Progenitor cell of endocrine pancreas (in vitro differentiated cells): ENCODE measurements at regions not wholly inside any gene's neighbourhood (a gene's known extent, or its start where the extent isn't known, plus 50 kb on each side); places are given as distances from the start of the nearest gene placed in this dataset.

Source experiments
- DNase-seq: peaks from one replicate; pipeline ENCODE4 v3.0.0; 2021; ENCODE audit warnings: low spot score; ENCODE audit not compliant: unreplicated experiment
- H3K27ac Mint-ChIP-seq: 2 replicates; pipeline ENCODE4 v1.8.0; 2021; ENCODE audit warnings: mild to moderate bottlenecking, moderate library complexity, mixed read lengths
- H3K27me3 Mint-ChIP-seq: 2 replicates; pipeline ENCODE4 v1.8.0; 2021; ENCODE audit warnings: mixed read lengths
- H3K36me3 Mint-ChIP-seq: 2 replicates; pipeline ENCODE4 v1.8.0; 2022; ENCODE audit warnings: mixed read lengths; ENCODE audit not compliant: insufficient read depth
- H3K4me1 Mint-ChIP-seq: 2 replicates; pipeline ENCODE4 v1.8.0; 2021; ENCODE audit warnings: low read depth, mixed read lengths
- H3K4me3 Mint-ChIP-seq: 2 replicates; pipeline ENCODE4 v1.8.0; 2021; ENCODE audit warnings: low read depth, mild to moderate bottlenecking, moderate library complexity, mixed read lengths
- H3K9me3 Mint-ChIP-seq: 2 replicates; pipeline ENCODE4 v1.8.0; 2021; ENCODE audit warnings: low read depth, mixed read lengths
- TF ChIP-seq, protein P1 (sequence below): fragments of 200-600 bp; sonication (generic); IDR thresholded peaks from one replicate; pipeline ENCODE4 v1.5.0; 2021; ENCODE audit warnings: antibody characterized with exemption, mild to moderate bottlenecking; ENCODE audit not compliant: unreplicated experiment

DNA sequence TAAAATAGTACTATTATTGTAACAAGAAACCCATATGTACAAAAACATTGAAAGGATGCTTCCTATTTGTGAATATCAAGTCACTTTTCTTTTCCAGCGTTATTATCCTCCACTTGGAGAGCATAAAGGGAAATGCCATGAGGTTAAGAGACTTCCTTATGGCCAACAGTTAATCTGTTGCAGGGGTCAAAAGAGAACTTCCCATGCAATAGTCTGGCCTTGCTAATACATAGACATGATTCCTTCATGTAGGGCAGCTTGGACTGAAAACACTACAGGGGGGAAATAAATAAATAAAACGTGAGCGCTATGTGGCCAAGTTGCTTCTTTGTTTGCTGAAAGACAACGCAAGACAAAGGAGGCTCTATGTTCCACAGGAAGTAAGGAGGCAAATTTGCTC is 269.1 kb upstream of the EDNRB start:
- H3K9me3 Mint-ChIP-seq, result no peaks in the 10 kb centered on the region
- H3K4me3 Mint-ChIP-seq, result no peak overlapping the region
- no peaks in the 10 kb centered on the region for H3K36me3 Mint-ChIP-seq
- TF ChIP-seq, protein P1, sequence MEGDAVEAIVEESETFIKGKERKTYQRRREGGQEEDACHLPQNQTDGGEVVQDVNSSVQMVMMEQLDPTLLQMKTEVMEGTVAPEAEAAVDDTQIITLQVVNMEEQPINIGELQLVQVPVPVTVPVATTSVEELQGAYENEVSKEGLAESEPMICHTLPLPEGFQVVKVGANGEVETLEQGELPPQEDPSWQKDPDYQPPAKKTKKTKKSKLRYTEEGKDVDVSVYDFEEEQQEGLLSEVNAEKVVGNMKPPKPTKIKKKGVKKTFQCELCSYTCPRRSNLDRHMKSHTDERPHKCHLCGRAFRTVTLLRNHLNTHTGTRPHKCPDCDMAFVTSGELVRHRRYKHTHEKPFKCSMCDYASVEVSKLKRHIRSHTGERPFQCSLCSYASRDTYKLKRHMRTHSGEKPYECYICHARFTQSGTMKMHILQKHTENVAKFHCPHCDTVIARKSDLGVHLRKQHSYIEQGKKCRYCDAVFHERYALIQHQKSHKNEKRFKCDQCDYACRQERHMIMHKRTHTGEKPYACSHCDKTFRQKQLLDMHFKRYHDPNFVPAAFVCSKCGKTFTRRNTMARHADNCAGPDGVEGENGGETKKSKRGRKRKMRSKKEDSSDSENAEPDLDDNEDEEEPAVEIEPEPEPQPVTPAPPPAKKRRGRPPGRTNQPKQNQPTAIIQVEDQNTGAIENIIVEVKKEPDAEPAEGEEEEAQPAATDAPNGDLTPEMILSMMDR, result no peak
- DNase-seq, result no peak
- no peak overlapping the region for H3K27ac Mint-ChIP-seq
- no peaks in the 10 kb centered on the region for H3K27me3 Mint-ChIP-seq
- no peaks in the 10 kb centered on the region for H3K4me1 Mint-ChIP-seq

DNA sequence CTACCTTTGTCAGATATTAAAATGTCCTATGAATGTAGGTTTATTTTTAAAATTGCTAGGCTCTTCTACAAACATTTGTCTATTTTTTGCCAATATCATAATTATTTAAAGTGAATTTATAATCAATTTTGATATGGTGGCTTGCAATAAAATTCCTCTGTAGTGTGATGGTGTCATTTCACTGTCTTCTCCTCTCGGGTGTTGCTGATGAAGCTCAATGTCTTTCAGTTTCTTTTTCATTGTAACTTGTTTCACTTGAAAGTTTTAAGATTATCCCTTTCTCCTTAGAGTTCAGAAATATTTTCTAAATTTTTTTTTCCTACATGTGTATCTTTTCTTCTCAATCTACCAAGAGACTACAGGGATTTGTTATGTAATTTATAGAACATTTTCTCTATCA is 267.1 kb upstream of the EDNRB start:
- TF ChIP-seq, protein P1, result no peak
- H3K27me3 Mint-ChIP-seq, result no peaks in the 10 kb centered on the region
- DNase-seq, result no peak
- no peak overlapping the region for H3K4me3 Mint-ChIP-seq
- H3K36me3 Mint-ChIP-seq, result no peaks in the 10 kb centered on the region
- no peaks in the 10 kb centered on the region for H3K9me3 Mint-ChIP-seq
- no peaks in the 10 kb centered on the region for H3K4me1 Mint-ChIP-seq
- no peak overlapping the region for H3K27ac Mint-ChIP-seq

DNA sequence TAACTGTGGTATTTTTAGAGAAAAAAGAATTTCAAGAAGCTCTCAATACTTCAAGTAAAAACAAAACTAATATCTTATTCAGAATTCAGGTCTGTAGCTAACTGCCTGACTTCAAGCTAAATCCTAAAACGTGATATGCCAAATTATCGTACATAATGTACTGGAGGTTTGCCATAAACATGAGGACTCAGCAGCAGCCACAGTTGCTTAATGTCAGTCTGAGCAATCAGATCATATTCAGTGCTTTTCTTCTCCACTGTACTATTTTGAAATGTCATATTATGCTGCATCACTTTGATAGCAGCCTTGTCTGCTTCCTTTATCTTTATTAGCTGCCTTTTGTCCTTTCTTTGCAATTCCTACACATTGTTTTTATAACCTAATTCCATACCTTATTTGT is 265.1 kb upstream of the EDNRB start:
- Mint-ChIP-seq H3K4me3 (no peak overlapping the region), H3K9me3 (peaks cover 10% of the 10 kb centered on the region), H3K4me1 (no peaks in the 10 kb centered on the region), H3K27me3 (no peaks in the 10 kb centered on the region), H3K36me3 (no peaks in the 10 kb centered on the region), H3K27ac (no peak overlapping the region)
- no peak for DNase-seq
- TF ChIP-seq, protein P1, result no peak

DNA sequence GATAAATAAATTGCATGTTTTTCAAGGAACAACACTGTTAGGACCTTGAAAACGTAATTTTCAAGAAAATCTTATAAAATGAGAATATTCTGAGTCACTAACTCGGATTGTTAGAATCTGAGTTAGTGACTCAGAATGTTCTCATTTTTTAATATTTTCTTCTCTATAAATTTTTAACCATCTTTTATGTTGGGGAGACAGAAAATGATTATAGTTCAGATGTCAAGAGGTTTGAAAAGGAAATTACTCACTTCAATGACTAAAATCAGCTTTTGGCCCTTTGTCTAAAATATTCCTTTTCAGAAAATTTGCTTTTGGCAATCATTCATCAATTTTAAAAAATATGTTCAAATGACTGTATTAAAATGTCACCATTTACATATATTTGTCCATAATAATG is 264.2 kb upstream of the EDNRB start:
- Mint-ChIP-seq H3K36me3 (no peaks in the 10 kb centered on the region), H3K9me3 (peaks cover 10% of the 10 kb centered on the region), H3K4me3 (no peak overlapping the region), H3K27ac (no peak overlapping the region), H3K27me3 (no peaks in the 10 kb centered on the region), H3K4me1 (no peaks in the 10 kb centered on the region)
- TF ChIP-seq, protein P1, result no peak
- no peak for DNase-seq

DNA sequence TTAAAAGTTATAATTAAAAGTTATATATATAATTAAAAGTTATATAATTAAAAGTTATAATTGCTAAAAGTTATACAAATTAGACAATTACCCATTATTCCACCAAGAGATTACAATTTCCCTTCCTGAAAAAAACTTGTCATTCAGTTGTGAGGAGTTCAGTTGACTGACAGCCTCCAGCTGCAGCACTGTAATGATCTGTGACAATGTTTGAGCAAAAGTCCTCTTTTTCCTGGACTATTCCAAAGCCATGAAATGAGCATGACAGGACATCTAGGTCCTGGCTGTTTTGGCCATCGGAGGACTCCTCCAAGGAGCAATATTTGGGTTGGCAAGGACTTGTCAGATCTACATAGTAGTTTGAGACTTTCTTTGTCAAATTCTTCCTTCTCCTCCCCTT is 258.7 kb upstream of the EDNRB start:
- Mint-ChIP-seq H3K4me3 (no peak overlapping the region), H3K27ac (no peak overlapping the region), H3K36me3 (no peaks in the 10 kb centered on the region), H3K9me3 (peaks cover 13% of the 10 kb centered on the region), H3K4me1 (no peaks in the 10 kb centered on the region), H3K27me3 (no peaks in the 10 kb centered on the region)
- TF ChIP-seq, protein P1, result no peak
- no peak for DNase-seq

DNA sequence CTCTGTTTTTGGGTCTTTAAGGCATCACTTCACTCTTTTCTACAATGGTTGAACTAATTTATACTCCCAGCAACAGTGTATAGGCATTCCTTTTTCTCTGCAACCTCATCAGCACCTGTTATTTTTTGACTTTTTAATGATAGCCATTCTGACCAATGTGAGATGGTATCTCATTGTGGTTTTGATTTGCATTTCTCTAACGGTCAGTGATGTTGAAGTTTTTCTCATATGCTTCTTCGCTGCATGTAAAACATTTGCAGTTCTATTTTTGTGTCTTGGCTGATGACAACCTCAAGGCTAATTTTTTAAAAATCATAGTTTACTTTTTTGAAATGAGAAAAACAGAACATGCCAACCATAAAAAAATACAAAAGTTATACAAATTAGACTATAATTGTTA is 258.2 kb upstream of the EDNRB start:
- Mint-ChIP-seq H3K9me3 (peaks cover 13% of the 10 kb centered on the region), H3K4me1 (no peaks in the 10 kb centered on the region), H3K4me3 (no peak overlapping the region), H3K27me3 (no peaks in the 10 kb centered on the region), H3K27ac (no peak overlapping the region), H3K36me3 (no peaks in the 10 kb centered on the region)
- no peak for DNase-seq
- TF ChIP-seq, protein P1, result no peak
